Glutamatergic neuron (in vitro differentiated cells): ENCODE measurements at regions not wholly inside any gene's neighbourhood (a gene's known extent, or its start where the extent isn't known, plus 50 kb on each side); places are given as distances from the start of the nearest gene placed in this dataset.

Source experiments
- DNase-seq: peaks from one replicate; pipeline ENCODE4 v3.0.0; 2022
- H3K27ac Mint-ChIP-seq: one replicate; pipeline ENCODE4 v1.8.0; 2020; ENCODE audit warnings: mild to moderate bottlenecking, mixed read lengths, inconsistent platforms; ENCODE audit not compliant: unreplicated experiment
- H3K27me3 Mint-ChIP-seq: one replicate; pipeline ENCODE4 v1.8.0; 2020; ENCODE audit warnings: mild to moderate bottlenecking, moderate library complexity, mixed read lengths, inconsistent platforms; ENCODE audit not compliant: unreplicated experiment
- H3K36me3 Mint-ChIP-seq: one replicate; pipeline ENCODE4 v1.8.0; 2020; ENCODE audit warnings: mild to moderate bottlenecking, mixed read lengths, inconsistent platforms; ENCODE audit not compliant: unreplicated experiment
- H3K4me1 Mint-ChIP-seq: one replicate; pipeline ENCODE4 v1.8.0; 2020; ENCODE audit warnings: mild to moderate bottlenecking, low read depth, mixed read lengths, inconsistent platforms; ENCODE audit not compliant: unreplicated experiment
- H3K4me3 Mint-ChIP-seq: one replicate; pipeline ENCODE4 v1.8.0; 2020; ENCODE audit warnings: mild to moderate bottlenecking, mixed read lengths, inconsistent platforms; ENCODE audit not compliant: unreplicated experiment
- H3K9me3 Mint-ChIP-seq: one replicate; pipeline ENCODE4 v1.8.0; 2020; ENCODE audit warnings: mild to moderate bottlenecking, moderate library complexity, mixed read lengths, inconsistent platforms; ENCODE audit not compliant: unreplicated experiment
- TF ChIP-seq, protein P1 (sequence below): fragments of 200-600 bp; sonication (generic); IDR thresholded peaks from one replicate; pipeline ENCODE4 v1.5.0; 2021; ENCODE audit not compliant: partially characterized antibody, unreplicated experiment

- H3K4me3 Mint-ChIP-seq: no peak overlapping the region
- H3K4me1 Mint-ChIP-seq: no peaks in the 10 kb centered on the region
- TF ChIP-seq, protein P1, sequence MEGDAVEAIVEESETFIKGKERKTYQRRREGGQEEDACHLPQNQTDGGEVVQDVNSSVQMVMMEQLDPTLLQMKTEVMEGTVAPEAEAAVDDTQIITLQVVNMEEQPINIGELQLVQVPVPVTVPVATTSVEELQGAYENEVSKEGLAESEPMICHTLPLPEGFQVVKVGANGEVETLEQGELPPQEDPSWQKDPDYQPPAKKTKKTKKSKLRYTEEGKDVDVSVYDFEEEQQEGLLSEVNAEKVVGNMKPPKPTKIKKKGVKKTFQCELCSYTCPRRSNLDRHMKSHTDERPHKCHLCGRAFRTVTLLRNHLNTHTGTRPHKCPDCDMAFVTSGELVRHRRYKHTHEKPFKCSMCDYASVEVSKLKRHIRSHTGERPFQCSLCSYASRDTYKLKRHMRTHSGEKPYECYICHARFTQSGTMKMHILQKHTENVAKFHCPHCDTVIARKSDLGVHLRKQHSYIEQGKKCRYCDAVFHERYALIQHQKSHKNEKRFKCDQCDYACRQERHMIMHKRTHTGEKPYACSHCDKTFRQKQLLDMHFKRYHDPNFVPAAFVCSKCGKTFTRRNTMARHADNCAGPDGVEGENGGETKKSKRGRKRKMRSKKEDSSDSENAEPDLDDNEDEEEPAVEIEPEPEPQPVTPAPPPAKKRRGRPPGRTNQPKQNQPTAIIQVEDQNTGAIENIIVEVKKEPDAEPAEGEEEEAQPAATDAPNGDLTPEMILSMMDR: no peak
- peaks cover 3% of the 10 kb centered on the region for H3K27me3 Mint-ChIP-seq
- H3K36me3 Mint-ChIP-seq: peaks cover 10% of the 10 kb centered on the region
- no peak for DNase-seq
- H3K9me3 Mint-ChIP-seq: peaks cover 4% of the 10 kb centered on the region
- H3K27ac Mint-ChIP-seq: no peak overlapping the region
Observed at GRCh38 chr5:6831678-6832671, 118.7 kb downstream of the TENT4A start.

DNA sequence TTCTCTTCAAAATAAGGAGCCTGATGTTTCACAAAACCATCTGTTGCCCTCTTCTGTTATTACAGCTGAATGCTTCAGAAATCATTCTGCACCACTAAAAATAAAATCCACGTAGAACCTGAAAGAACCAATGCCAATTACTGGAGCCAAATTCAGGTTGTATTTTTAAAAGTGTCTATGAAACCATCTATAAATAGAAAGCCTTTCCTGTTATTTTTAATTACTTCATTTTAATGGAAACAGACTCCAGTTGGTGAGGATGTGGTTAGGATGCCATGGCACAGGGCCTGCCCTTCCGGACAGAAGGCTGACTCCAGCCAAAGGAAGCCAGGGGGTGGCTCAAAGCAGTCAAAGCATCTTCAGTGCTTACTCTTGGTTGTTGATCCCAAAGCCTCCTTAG, 119.8 kb downstream of the TENT4A start:
- H3K4me1 Mint-ChIP-seq: no peaks in the 10 kb centered on the region
- DNase-seq: no peak
- no peak overlapping the region for H3K4me3 Mint-ChIP-seq
- no peak overlapping the region for H3K27ac Mint-ChIP-seq
- H3K27me3 Mint-ChIP-seq: peaks cover 3% of the 10 kb centered on the region
- H3K36me3 Mint-ChIP-seq: peaks cover 17% of the 10 kb centered on the region
- peaks cover 6% of the 10 kb centered on the region for H3K9me3 Mint-ChIP-seq
- TF ChIP-seq, protein P1: no peak

GRCh38 chr5:6833406-6833805, 120.2 kb downstream of the TENT4A start:
- peaks cover 3% of the 10 kb centered on the region for H3K27me3 Mint-ChIP-seq
- no peak overlapping the region for H3K27ac Mint-ChIP-seq
- H3K4me3 Mint-ChIP-seq: no peak overlapping the region
- H3K36me3 Mint-ChIP-seq: peaks cover 18% of the 10 kb centered on the region
- DNase-seq: no peak
- TF ChIP-seq, protein P1: no peak
- peaks cover 6% of the 10 kb centered on the region for H3K9me3 Mint-ChIP-seq
- H3K4me1 Mint-ChIP-seq: no peaks in the 10 kb centered on the region

GRCh38 chr5:6837095-6837494, 123.9 kb downstream of the TENT4A start:
- Mint-ChIP-seq H3K4me1 (no peaks in the 10 kb centered on the region), H3K36me3 (peaks cover 18% of the 10 kb centered on the region), H3K4me3 (no peak overlapping the region), H3K9me3 (peaks cover 4% of the 10 kb centered on the region), H3K27me3 (no peaks in the 10 kb centered on the region), H3K27ac (no peak overlapping the region)
- no peak for DNase-seq
- TF ChIP-seq, protein P1: no peak

- TF ChIP-seq, protein P1: peak; percentile 60
- Mint-ChIP-seq H3K27me3 (no peaks in the 10 kb centered on the region), H3K4me1 (no peaks in the 10 kb centered on the region), H3K27ac (no peak overlapping the region), H3K36me3 (peaks cover 18% of the 10 kb centered on the region), H3K9me3 (peaks cover 4% of the 10 kb centered on the region), H3K4me3 (no peak overlapping the region)
- DNase-seq: peak; percentile 59
Observed at GRCh38 chr5:6837519-6838110, 124.4 kb downstream of the TENT4A start.
